HAP-1 (cell line): ENCODE measurements at regions not wholly inside any gene's neighbourhood (a gene's known extent, or its start where the extent isn't known, plus 50 kb on each side); places are given as distances from the start of the nearest gene placed in this dataset.

Experiments used
- DNase-seq, 2 experiments: peaks; one replicate each; pipeline ENCODE4 v3.0.0-alpha.2; 2016 to 2020; ENCODE audit warnings: low spot score in 2 of 2
- H3K27me3 ChIP-seq: fragments of 250-450 bp; sonication (Bioruptor Pico); 2 replicates; pipeline ENCODE4 v1.5.1; 2020; ENCODE audit warnings: low read depth, mild to moderate bottlenecking, moderate library complexity
- H3K36me3 ChIP-seq: fragments of 250-450 bp; sonication (Bioruptor Pico); replicated peaks from 2 replicates; pipeline ENCODE4 v1.5.1; 2020; ENCODE audit warnings: mild to moderate bottlenecking
- H3K4me1 ChIP-seq: fragments of 250-450 bp; sonication (Bioruptor Pico); 2 replicates; pipeline ENCODE4 v1.5.1; 2020; ENCODE audit warnings: mild to moderate bottlenecking
- H3K4me3 ChIP-seq: fragments of 250-450 bp; sonication (Bioruptor Pico); 2 replicates; pipeline ENCODE4 v1.5.1; 2020; ENCODE audit warnings: mild to moderate bottlenecking, moderate library complexity
- H3K9me3 ChIP-seq: fragments of 250-450 bp; sonication (Bioruptor Pico); 2 replicates; pipeline ENCODE4 v1.5.1; 2020; ENCODE audit warnings: mild to moderate bottlenecking, moderate library complexity
- in situ Hi-C: fragments of 300-500 bp; cut with MboI; formaldehyde crosslinking; loops from 3 replicates; pipeline ENCODE4 v1.14.3; 2020; ENCODE audit warnings: low sequenced_read_pairs, inconsistent platforms, mixed read lengths

DNA sequence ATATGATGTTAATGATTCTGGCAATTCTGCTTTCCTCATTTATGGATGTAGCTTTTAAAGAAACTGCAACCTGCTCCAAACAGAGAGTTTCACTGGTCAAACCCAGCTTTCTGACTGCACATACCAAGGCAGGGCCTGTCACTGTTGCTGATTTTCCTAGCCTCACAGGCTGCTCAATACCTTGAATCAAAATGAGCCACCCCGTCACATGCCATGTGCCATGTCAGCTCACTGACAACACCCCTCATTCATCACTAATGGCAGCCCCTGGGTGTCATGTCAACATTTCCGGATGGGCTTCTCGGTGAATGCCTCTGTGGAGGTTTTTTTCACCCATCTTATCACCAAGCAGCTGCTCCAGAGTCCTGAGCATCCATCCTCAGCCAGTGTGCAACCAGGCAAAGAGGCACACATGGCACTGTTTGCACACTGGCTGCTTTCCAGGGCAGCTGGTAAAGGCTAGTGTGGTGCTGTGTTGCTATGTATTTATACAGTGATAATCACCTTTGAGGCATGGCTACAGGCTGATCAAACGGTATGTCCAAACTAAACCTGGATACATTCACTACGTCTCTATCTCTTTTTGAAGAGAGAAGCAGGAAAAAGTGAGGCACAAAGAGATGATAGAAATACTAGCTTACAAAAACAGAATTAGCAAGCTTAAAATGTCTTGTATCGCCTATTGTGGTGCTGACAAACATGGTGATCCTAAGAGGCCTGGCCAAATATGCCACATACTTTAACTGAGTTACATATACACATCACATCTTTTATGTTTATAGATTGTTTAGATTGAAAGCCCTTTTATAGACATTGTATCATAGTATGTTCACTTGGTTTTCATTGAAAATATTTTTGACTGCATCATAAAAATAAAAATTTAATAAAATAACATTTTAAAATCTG is 94.6 kb upstream of the INPP4B start:
- no peak overlapping the region for H3K4me3 ChIP-seq
- no peaks in the 10 kb centered on the region for H3K36me3 ChIP-seq
- DNase-seq, result no peak
- in situ Hi-C loops, result no loop called here
- no peaks in the 10 kb centered on the region for H3K27me3 ChIP-seq
- no peaks in the 10 kb centered on the region for H3K4me1 ChIP-seq
- H3K9me3 ChIP-seq, result no peaks in the 10 kb centered on the region

DNA sequence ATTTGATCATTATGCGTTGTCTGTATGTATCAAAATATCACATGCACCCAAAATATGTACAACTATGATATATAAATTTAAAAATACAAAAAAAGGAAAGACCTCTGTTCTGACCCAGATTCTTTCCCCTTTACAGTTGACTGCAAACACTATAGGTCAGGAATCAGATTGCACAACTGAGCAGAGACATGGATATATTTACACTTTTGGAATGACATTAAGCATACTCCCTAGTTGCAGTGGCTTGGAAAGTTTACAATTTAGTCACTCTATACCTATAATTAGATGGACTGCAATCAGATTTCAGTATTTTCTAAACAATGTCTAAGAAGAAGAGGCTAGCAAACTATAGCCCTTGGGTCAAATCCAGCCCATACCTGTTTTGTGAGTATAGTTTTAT is 98.5 kb upstream of the INPP4B start:
- no peak for DNase-seq
- Histone ChIP-seq H3K4me1 (no peaks in the 10 kb centered on the region), H3K36me3 (no peaks in the 10 kb centered on the region), H3K9me3 (no peaks in the 10 kb centered on the region), H3K4me3 (no peak overlapping the region), H3K27me3 (no peaks in the 10 kb centered on the region)
- in situ Hi-C loops, result no loop called here

DNA sequence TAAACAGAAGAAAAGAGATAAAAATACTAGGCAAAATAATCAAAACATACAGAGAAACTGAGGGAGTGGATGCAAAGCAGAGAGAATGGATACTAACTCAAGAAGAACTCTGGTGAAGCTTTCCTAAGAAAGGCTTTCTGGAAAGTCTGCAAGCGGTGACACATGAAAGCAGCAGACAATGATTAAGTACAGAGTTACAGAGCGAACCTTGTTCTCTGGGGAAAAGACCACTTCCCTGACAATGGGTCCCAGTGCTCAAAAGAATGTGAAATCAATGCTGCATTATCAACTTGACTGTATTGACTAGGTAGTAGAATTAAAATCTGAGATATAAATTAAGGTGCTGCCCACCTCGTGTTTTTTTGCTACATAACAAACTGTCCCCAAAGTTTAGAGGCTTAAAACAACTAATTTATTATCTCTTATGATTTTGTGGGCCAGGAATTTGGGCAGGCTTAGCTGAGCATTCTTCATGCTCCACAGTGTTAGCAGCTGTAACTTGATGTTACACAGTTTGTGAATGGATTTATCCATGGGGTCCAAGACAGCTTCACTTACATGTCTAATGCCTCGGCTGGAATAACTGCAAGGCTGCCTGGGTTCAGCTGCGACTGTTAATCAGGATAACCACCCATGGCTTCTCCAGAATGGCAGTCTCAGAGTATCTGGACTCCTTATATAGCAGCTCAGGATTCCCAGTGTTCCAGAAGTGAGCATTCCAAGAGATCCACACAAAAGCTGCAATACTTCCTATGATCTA is 106.9 kb upstream of the INPP4B start:
- H3K36me3 ChIP-seq, result no peaks in the 10 kb centered on the region
- in situ Hi-C loops, result no loop called here
- peaks cover 3% of the 10 kb centered on the region; the same call in 1 of the 2 replicates for H3K27me3 ChIP-seq
- H3K9me3 ChIP-seq, result no peaks in the 10 kb centered on the region
- no peaks in the 10 kb centered on the region for H3K4me1 ChIP-seq
- DNase-seq, result no peak
- H3K4me3 ChIP-seq, result no peak overlapping the region

DNA sequence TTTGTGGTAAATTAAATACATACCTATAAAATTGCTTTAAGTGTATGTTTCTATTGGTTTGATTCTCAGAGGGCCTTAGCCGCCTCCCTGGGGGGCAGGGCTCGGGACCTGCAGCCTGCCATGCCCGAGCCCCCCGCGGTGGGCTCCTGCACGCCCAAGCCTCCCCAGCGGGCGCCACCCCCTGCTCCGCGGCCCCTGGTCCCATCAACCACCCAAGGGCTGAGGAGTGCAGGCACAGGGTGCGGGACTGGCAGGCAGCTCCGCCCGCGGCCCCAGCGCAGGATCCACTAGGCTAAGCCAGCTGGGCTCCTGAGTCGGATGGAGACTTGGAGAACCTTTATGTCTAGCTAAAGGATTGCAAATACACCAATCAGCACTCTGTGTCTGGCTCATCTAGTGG is 108.3 kb upstream of the INPP4B start:
- H3K4me3 ChIP-seq, result no peak overlapping the region
- peaks cover 3% of the 10 kb centered on the region; the same call in 1 of the 2 replicates for H3K27me3 ChIP-seq
- no peaks in the 10 kb centered on the region for H3K4me1 ChIP-seq
- in situ Hi-C loops, result no loop called here
- H3K36me3 ChIP-seq, result no peaks in the 10 kb centered on the region
- no peaks in the 10 kb centered on the region for H3K9me3 ChIP-seq
- no peak for DNase-seq

DNA sequence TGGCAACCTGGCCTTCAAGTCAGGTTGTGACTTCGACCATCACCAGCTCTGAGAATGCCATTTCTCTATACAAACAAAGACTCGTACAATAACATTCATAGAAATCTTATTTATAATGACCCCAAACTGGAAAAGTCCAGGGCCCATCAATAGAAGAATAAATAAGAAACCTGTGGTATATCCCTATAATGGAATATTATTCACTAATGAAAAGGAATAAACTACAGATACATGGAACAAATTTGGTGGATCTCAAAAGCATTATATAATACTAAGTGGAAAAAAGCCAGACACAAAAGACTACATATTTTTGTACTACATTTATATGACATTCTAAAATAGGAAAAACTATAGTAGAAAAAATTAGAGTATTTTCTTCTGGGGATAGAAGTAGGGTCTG is 109.4 kb upstream of the INPP4B start:
- in situ Hi-C loops, result no loop called here
- H3K4me1 ChIP-seq, result no peaks in the 10 kb centered on the region
- no peaks in the 10 kb centered on the region; the same call in 1 of the 2 replicates for H3K27me3 ChIP-seq
- no peaks in the 10 kb centered on the region for H3K36me3 ChIP-seq
- H3K4me3 ChIP-seq, result no peak overlapping the region
- DNase-seq, result no peak
- H3K9me3 ChIP-seq, result no peaks in the 10 kb centered on the region

DNA sequence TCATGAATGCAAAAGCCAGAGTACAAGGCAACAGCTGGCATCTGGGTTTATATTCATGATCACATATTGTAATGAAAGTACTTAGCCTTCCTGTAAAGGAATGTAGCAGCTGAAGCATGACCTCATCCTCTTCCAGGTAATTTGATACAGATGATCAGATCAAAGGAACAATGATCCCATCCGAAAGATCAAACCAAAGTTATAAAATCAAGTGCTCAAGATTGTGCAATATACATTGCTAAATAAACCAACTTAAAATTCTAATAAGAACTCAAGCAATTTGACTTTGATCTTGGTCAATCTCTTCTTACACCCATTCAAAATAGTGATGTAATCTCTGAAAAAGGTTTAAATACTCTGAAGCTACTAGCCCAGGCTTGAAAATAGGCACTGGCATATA is 113.1 kb upstream of the INPP4B start:
- H3K4me1 ChIP-seq, result no peaks in the 10 kb centered on the region
- no peaks in the 10 kb centered on the region for H3K9me3 ChIP-seq
- H3K4me3 ChIP-seq, result no peak overlapping the region
- in situ Hi-C loops, result no loop called here
- no peaks in the 10 kb centered on the region for H3K27me3 ChIP-seq
- DNase-seq, result no peak
- no peaks in the 10 kb centered on the region for H3K36me3 ChIP-seq

DNA sequence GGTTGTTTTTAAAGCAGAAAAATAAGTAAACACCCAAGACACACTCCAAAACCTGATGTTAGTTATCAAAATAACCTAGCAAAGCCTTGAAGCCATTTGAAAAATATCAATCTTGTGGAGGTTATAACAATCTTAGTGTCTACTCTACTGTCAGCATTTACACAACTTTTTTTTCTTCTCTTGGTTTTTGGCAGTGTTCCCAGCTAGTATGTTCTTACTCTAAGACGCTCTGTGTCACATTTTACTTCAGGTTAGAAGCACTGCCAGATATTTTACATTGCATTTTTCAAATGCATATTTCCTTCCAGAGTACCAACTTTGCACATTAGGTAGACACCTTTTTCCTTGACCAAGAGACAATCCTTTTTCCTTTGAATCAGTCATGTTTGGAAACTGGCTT is 114.0 kb upstream of the INPP4B start:
- in situ Hi-C loops, result no loop called here
- no peak overlapping the region for H3K4me3 ChIP-seq
- no peaks in the 10 kb centered on the region for H3K9me3 ChIP-seq
- no peak for DNase-seq
- no peaks in the 10 kb centered on the region for H3K4me1 ChIP-seq
- H3K36me3 ChIP-seq, result no peaks in the 10 kb centered on the region
- no peaks in the 10 kb centered on the region for H3K27me3 ChIP-seq

DNA sequence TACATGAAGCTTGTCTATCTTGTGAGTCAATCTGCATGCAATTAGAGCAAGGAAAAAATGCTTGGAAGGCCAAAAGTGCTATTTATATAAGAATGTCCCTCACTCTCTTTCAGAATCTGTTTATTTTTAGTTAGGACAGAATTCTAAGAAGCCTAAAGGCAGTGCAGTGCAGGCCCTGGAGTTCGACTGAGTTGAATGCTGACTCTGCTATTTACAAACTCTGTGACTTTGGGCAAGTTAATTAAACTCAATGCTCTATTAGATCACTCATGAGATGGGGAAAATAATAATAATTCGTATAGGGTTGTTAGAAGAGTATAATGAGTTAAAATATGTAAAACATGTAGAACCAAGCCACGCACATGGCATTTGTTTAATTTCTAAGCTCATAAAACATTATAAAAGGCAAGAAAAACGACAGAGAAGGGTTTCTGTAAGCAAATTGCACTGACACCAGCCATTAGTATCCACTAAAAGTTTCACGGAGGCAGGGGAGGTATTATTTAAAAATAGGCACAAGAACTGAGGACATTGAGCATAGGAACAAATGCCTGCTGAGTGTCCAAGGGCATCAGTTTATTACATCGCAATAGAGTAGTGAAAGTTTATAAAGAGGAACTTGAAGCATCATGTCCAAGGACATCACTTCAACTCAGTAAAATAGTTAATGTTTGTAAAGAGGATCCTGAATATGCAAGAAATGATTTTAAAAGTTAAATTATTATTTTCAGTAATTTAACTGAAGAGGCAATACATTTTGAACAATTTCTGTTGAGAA is 115.0 kb upstream of the INPP4B start:
- Histone ChIP-seq H3K9me3 (no peaks in the 10 kb centered on the region), H3K4me1 (no peaks in the 10 kb centered on the region), H3K27me3 (no peaks in the 10 kb centered on the region), H3K36me3 (no peaks in the 10 kb centered on the region), H3K4me3 (no peak overlapping the region)
- in situ Hi-C loops, result no loop called here
- no peak for DNase-seq

DNA sequence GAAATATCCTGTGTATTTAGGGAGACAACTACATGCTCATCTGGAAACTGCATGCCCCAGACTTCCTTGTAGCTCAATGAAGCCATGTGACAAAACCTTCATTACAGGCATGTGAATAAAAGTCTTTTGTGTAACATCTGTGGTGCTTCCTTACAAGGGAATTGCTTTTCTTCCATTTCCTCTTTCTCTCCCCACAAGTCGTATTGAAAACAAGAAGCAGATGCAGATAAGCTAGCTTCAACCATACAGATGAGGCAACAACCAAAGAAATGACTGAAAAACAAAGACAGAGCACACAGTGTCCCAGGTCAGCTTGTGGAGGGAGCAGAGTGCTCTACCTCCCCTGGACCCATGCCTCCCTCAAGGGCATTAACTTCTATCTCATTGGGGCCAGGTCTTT is 115.8 kb upstream of the INPP4B start:
- DNase-seq, result no peak
- H3K27me3 ChIP-seq, result no peaks in the 10 kb centered on the region
- in situ Hi-C loops, result no loop called here
- H3K9me3 ChIP-seq, result no peaks in the 10 kb centered on the region
- no peaks in the 10 kb centered on the region for H3K36me3 ChIP-seq
- H3K4me1 ChIP-seq, result no peaks in the 10 kb centered on the region
- no peak overlapping the region for H3K4me3 ChIP-seq

DNA sequence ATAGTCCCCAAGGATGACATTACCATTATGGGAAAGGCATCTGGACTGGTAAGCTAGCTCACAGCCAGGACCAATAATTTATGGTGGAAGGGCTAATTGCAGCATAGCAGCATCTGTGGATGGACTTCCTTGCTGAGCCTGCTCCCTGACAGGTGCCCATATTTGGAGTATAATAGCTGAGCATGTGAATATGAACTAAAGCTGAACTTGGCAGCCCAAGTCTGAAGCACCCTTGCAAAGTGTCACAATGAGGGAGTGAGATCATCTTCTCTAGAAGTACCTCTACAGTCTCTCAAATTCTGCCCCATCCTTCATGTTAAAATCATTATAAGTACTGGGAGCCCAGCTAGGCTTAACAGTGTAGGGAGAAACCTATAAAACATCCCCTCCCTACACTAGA is 128.2 kb upstream of the INPP4B start:
- Histone ChIP-seq H3K4me1 (0 out of 2 replicates have a peak, but pooled peaks cover 5% of the 10 kb centered on the region), H3K27me3 (peaks cover 15% of the 10 kb centered on the region), H3K36me3 (no peaks in the 10 kb centered on the region), H3K9me3 (no peaks in the 10 kb centered on the region), H3K4me3 (no peak overlapping the region)
- in situ Hi-C loops, result no loop called here
- DNase-seq, result no peak

DNA sequence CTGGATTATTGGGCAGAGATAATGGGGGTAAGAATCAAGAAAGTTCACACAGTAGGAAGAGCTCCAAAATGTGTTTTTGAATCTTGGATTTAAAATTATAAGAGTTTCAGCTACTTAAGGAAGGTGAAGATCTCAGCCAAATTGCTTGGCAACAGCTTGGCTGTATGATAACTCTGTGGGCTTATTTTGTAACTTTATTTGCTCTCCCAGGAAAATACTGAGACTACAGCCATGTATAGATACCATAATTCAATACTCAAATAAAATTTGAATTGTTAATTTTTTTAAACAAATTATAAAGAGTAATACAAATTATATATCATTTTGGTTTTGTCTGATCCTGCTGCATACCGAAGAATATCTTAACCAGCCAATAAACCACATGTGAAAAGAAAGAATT is 129.5 kb upstream of the INPP4B start:
- no peak for DNase-seq
- in situ Hi-C loops, result no loop called here
- no peaks in the 10 kb centered on the region for H3K36me3 ChIP-seq
- 0 out of 2 replicates have a peak, but pooled peaks cover 5% of the 10 kb centered on the region for H3K4me1 ChIP-seq
- H3K27me3 ChIP-seq, result peaks cover 17% of the 10 kb centered on the region
- no peaks in the 10 kb centered on the region for H3K9me3 ChIP-seq
- H3K4me3 ChIP-seq, result no peak overlapping the region

DNA sequence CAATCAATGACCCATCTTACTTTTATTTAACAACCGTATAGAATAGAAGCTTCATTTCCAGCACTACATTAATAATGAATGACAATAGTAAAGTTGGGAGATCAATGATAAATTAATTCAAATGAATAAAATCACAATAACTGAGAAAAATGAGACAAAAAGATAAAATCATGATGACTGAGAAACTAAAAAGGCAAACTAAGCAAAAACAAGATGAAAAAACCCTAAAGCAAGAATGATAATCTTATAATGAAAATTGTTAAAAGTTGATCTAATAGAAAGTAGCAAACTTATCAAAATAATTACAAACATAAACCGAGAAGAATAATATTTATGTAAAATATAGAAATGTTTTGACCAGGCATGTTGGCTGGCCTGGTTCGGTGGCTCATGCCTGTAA is 130.4 kb upstream of the INPP4B start:
- Histone ChIP-seq H3K4me3 (no peak overlapping the region), H3K36me3 (no peaks in the 10 kb centered on the region), H3K9me3 (no peaks in the 10 kb centered on the region), H3K27me3 (peaks cover 17% of the 10 kb centered on the region), H3K4me1 (0 out of 2 replicates have a peak, but pooled peaks cover 5% of the 10 kb centered on the region)
- DNase-seq, result no peak
- in situ Hi-C loops, result no loop called here

DNA sequence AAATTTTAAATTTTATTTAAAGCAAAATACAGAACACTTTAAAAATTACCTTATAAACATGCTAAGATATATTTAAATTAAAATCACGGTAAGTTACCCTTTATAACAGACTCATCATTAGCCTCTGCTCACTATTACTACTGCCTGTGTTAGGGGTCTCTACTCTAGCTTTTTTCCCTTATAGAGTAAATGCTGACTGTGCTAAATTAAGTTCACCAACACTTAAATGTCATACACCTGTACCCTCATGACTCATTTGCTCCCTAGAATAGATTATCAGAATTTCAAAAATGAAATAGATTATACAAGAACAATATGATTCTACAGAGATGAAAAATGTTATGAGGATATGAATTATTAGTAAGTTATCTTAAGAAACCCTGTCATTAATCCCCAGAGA is 131.1 kb upstream of the INPP4B start:
- H3K27me3 ChIP-seq, result peaks cover 16% of the 10 kb centered on the region
- DNase-seq, result no peak
- no peaks in the 10 kb centered on the region for H3K9me3 ChIP-seq
- in situ Hi-C loops, result no loop called here
- H3K4me3 ChIP-seq, result no peak overlapping the region
- 0 out of 2 replicates have a peak, but pooled peaks cover 5% of the 10 kb centered on the region for H3K4me1 ChIP-seq
- no peaks in the 10 kb centered on the region for H3K36me3 ChIP-seq
